Mucosa of descending colon (tissue), 3 donors: ENCODE measurements at regions not wholly inside any gene's neighbourhood (a gene's known extent, or its start where the extent isn't known, plus 50 kb on each side); places are given as distances from the start of the nearest gene placed in this dataset.
A peak's percentile ranks its signal among the peaks of the same experiment; 100 is the strongest.

ENCODE experiments used
- ATAC-seq: fragments of 200-7000 bp; cut with Tn5 transposase; one replicate; pipeline ENCODE4 v1.9.1; 2020; ENCODE audit warnings: mild to moderate bottlenecking, moderate library complexity
- DNase-seq, 3 donors: peaks; one replicate each; pipeline ENCODE4 v3.0.0-alpha.2; 2020
- H3K36me3 ChIP-seq: fragments of 200-600 bp; one replicate; pipeline ENCODE4 v1.8.0; 2021; ENCODE audit warnings: low read depth, mild to moderate bottlenecking
- H3K4me1 ChIP-seq: fragments of 200-600 bp; one replicate; pipeline ENCODE4 v1.8.0; 2021; ENCODE audit warnings: low read depth, mild to moderate bottlenecking
- H3K4me3 ChIP-seq: fragments of 200-600 bp; one replicate; pipeline ENCODE4 v1.8.0; 2021; ENCODE audit warnings: mild to moderate bottlenecking
- H3K9me3 ChIP-seq: fragments of 200-600 bp; one replicate; pipeline ENCODE4 v1.8.0; 2021; ENCODE audit warnings: mild to moderate bottlenecking
- CTCF ChIP-seq: fragments of 200-600 bp; IDR thresholded peaks from one replicate; pipeline ENCODE4 v1.8.0; 2022; ENCODE audit warnings: antibody characterized with exemption, mild to moderate bottlenecking
- intact Hi-C, 2 donors: fragments of 100-400 bp; cut with DNase I in 1 of 2; cut with micrococcal nuclease in 1 of 2; formaldehyde crosslinking; loops; one replicate each; pipeline versions ENCODE4 v1.11.0 to v1.11.1; 2022; cut with DNase I, micrococcal nuclease
- donor health status: DM: no; HTN: no; CAD: no; lungs with moderate emphysema.
- donor health status: DM: no; HTN: no; CAD: no.
- donor health status: DM: no; HTN: yes; CAD: no.

- ATAC-seq: no peak
- Histone ChIP-seq H3K4me3 (no peak overlapping the region), H3K4me1 (no peaks in the 10 kb centered on the region), H3K36me3 (no peaks in the 10 kb centered on the region), H3K9me3 (no peaks in the 10 kb centered on the region)
- TF ChIP-seq CTCF: no peak
- intact Hi-C loops: no loop called here
- no peak for DNase-seq
Observed at GRCh38 chr1:56045477-56045876, 533.9 kb downstream of the PLPP3 start.

- DNase-seq (no peak), ATAC-seq (no peak)
- intact Hi-C loops: no loop called here
- Histone ChIP-seq H3K36me3 (no peaks in the 10 kb centered on the region), H3K4me1 (no peaks in the 10 kb centered on the region), H3K9me3 (no peaks in the 10 kb centered on the region), H3K4me3 (no peak overlapping the region)
- no peak for TF ChIP-seq CTCF
Observed at GRCh38 chr1:56045062-56045461, 534.3 kb downstream of the PLPP3 start.

GRCh38 chr1:56036479-56036878 lies 542.9 kb downstream of the PLPP3 start:
- no peaks in the 10 kb centered on the region for H3K36me3 ChIP-seq
- H3K4me3 ChIP-seq: no peak overlapping the region
- H3K9me3 ChIP-seq: no peaks in the 10 kb centered on the region
- TF ChIP-seq CTCF: no peak
- ATAC-seq (peak; percentile 14), DNase-seq (no peak)
- intact Hi-C loops: no loop called here
- no peaks in the 10 kb centered on the region for H3K4me1 ChIP-seq

GRCh38 chr1:56034847-56035481 lies 544.4 kb downstream of the PLPP3 start:
- Histone ChIP-seq H3K4me1 (no peaks in the 10 kb centered on the region), H3K36me3 (no peaks in the 10 kb centered on the region), H3K9me3 (no peaks in the 10 kb centered on the region), H3K4me3 (no peak overlapping the region)
- intact Hi-C loops: no loop called here
- TF ChIP-seq CTCF: no peak
- no peak for DNase-seq
- ATAC-seq: no peak

GRCh38 chr1:56034222-56034621 lies 545.1 kb downstream of the PLPP3 start:
- no peak for ATAC-seq
- DNase-seq: no peak
- no peaks in the 10 kb centered on the region for H3K36me3 ChIP-seq

More at GRCh38 chr1:56034222-56034621, 545.1 kb downstream of the PLPP3 start:
- intact Hi-C loops: no loop called here
- Histone ChIP-seq H3K9me3 (no peaks in the 10 kb centered on the region), H3K4me1 (no peaks in the 10 kb centered on the region), H3K4me3 (no peak overlapping the region)
- TF ChIP-seq CTCF: no peak
